Esophagus squamous epithelium (tissue), 5 donors: ENCODE measurements at regions not wholly inside any gene's neighbourhood (a gene's known extent, or its start where the extent isn't known, plus 50 kb on each side); places are given as distances from the start of the nearest gene placed in this dataset.

Experiments
- DNase-seq: peaks from one replicate; lab custom pipeline; 2025; lab: John Stamatoyannopoulos, UW
- H3K27ac ChIP-seq, 4 donors: fragments of 200-600 bp; sonication (generic); one replicate each; pipeline ENCODE4 v1.5.1; 2016 to 2019; ENCODE audit warnings: mild to moderate bottlenecking in 1 of 4
- H3K27me3 ChIP-seq, 4 donors: fragments of 200-600 bp; sonication (generic); 1 replicate in 3 of 4; 2 replicates in 1 of 4; pipeline versions ENCODE4 v1.5.1 to v1.6.0; 2017 to 2021; ENCODE audit warnings: antibody characterized with exemption in 1 of 4
- H3K36me3 ChIP-seq, 3 donors: fragments of 200-600 bp; sonication (generic); one replicate each; pipeline ENCODE4 v1.5.1; 2016 to 2019
- H3K4me1 ChIP-seq, 3 donors: fragments of 200-600 bp; sonication (generic); one replicate each; pipeline ENCODE4 v1.5.1; 2017 to 2019
- H3K4me3 ChIP-seq, 4 donors: fragments of 200-600 bp; sonication (generic); 1 replicate in 3 of 4; 2 replicates in 1 of 4; pipeline ENCODE4 v1.5.1; 2016 to 2019; ENCODE audit warnings: mild to moderate bottlenecking in 2 of 4, moderate library complexity in 1 of 4
- H3K9me3 ChIP-seq, 3 donors: fragments of 200-600 bp; sonication (generic); one replicate each; pipeline ENCODE4 v1.5.1; 2016 to 2019
- CTCF ChIP-seq, 6 experiments: fragments of 450-650 bp in 4 of 6; fragments of 200-600 bp in 2 of 6; sonication (generic) in 2 of 6; IDR thresholded peaks; one replicate each; pipeline ENCODE4 v1.5.1; 2016 to 2019; ENCODE audit warnings: antibody characterized with exemption in 6 of 6, mild to moderate bottlenecking in 4 of 6, moderate library complexity in 4 of 6
- POLR2A ChIP-seq, 4 donors: fragments of 450-650 bp; IDR thresholded peaks; one replicate each; pipeline ENCODE4 v1.6.1; 2017; ENCODE audit warnings: antibody characterized with exemption in 4 of 4, mild to moderate bottlenecking in 4 of 4, moderate library complexity in 3 of 4
- WGBS, 2 donors: methylation state at CpG; one replicate each; pipeline ENCODE4 v1.1.5; 2018; 5-methylcytosine and 5-hydroxymethylcytosine counted together
- intact Hi-C: fragments of 100-400 bp; cut with DNase I; formaldehyde crosslinking; loops from one replicate; pipeline ENCODE4 v1.15.0; 2022
- donor health status: DM: yes; HTN: yes; CAD: no.

- Histone ChIP-seq H3K27ac (no peak overlapping the region), H3K27me3 (no peaks in the 10 kb centered on the region), H3K9me3 (no peaks in the 10 kb centered on the region), H3K4me1 (peaks cover 0 to 15% (median 0%) of the 10 kb centered on the region in 3 donors), H3K4me3 (no peak overlapping the region), H3K36me3 (no peaks in the 10 kb centered on the region)
- WGBS, 2 donors, result 86 to 89% methylated on average over 5 of the region's 5 CpGs
- no peak for TF ChIP-seq CTCF (IDR thresholded peaks at IDR 0.05)
- no peak for TF ChIP-seq POLR2A (IDR thresholded peaks at IDR 0.05)
- DNase-seq, result no peak
- intact Hi-C loops, result no loop called here
These were observed 114.4 kb upstream of the GLI3 start for GRCh38 chr7:42351316-42351935.

GRCh38 chr7:42350801-42351200, 113.8 kb upstream of the GLI3 start:
- 66 to 85% methylated on average over 2 of the region's 2 CpGs for WGBS, 2 donors
- H3K27ac ChIP-seq, result no peak overlapping the region
- intact Hi-C loops, result no loop called here
- TF ChIP-seq CTCF (IDR thresholded peaks at IDR 0.05), result no peak
- no peak for TF ChIP-seq POLR2A (IDR thresholded peaks at IDR 0.05)
- DNase-seq, result no peak
- no peaks in the 10 kb centered on the region for H3K27me3 ChIP-seq
- no peak overlapping the region for H3K4me3 ChIP-seq
- H3K4me1 ChIP-seq, result peaks cover 0 to 15% (median 0%) of the 10 kb centered on the region in 3 donors
- no peaks in the 10 kb centered on the region for H3K9me3 ChIP-seq
- no peaks in the 10 kb centered on the region for H3K36me3 ChIP-seq

- Histone ChIP-seq H3K27me3 (no peaks in the 10 kb centered on the region), H3K4me3 (no peak overlapping the region), H3K9me3 (no peaks in the 10 kb centered on the region), H3K36me3 (no peaks in the 10 kb centered on the region), H3K4me1 (peaks cover 0 to 15% (median 0%) of the 10 kb centered on the region in 3 donors), H3K27ac (no peak overlapping the region)
- DNase-seq, result no peak
- 69 to 79% methylated on average over 3 of the region's 3 CpGs for WGBS, 2 donors
- intact Hi-C loops, result no loop called here
- TF ChIP-seq POLR2A (IDR thresholded peaks at IDR 0.05), result no peak
- TF ChIP-seq CTCF (IDR thresholded peaks at IDR 0.05), result no peak
These were observed 111.6 kb upstream of the GLI3 start for GRCh38 chr7:42348631-42349030.

- Histone ChIP-seq H3K9me3 (no peaks in the 10 kb centered on the region), H3K36me3 (no peaks in the 10 kb centered on the region), H3K27me3 (no peaks in the 10 kb centered on the region), H3K4me3 (no peak overlapping the region), H3K27ac (no peak overlapping the region), H3K4me1 (peaks cover 0 to 15% (median 0%) of the 10 kb centered on the region in 3 donors)
- TF ChIP-seq POLR2A (IDR thresholded peaks at IDR 0.05) (no peak), CTCF (IDR thresholded peaks at IDR 0.05) (no peak)
- WGBS, 2 donors, result 100% methylated on average over 1 of the region's 1 CpG; no CpG with 5 or more reads in 1 of the 2 donors
- intact Hi-C loops, result no loop called here
- no peak for DNase-seq
These were observed 111.1 kb upstream of the GLI3 start for GRCh38 chr7:42348071-42348470.

GRCh38 chr7:42347616-42348015, 110.6 kb upstream of the GLI3 start:
- Histone ChIP-seq H3K27me3 (no peaks in the 10 kb centered on the region), H3K27ac (no peak overlapping the region), H3K36me3 (no peaks in the 10 kb centered on the region), H3K4me3 (no peak overlapping the region), H3K4me1 (peaks cover 0 to 15% (median 0%) of the 10 kb centered on the region in 3 donors), H3K9me3 (no peaks in the 10 kb centered on the region)
- 53 to 65% methylated on average over 3 to 4 of the region's 4 CpGs for WGBS, 2 donors
- TF ChIP-seq POLR2A (IDR thresholded peaks at IDR 0.05) (no peak), CTCF (IDR thresholded peaks at IDR 0.05) (no peak)
- no peak for DNase-seq
- intact Hi-C loops, result no loop called here
